Heart left ventricle (tissue), 16 donors: ENCODE measurements at regions not wholly inside any gene's neighbourhood (a gene's known extent, or its start where the extent isn't known, plus 50 kb on each side); places are given as distances from the start of the nearest gene placed in this dataset.

Experiments used
- ATAC-seq, 4 donors: fragments of 200-7000 bp; cut with Tn5 transposase; one replicate each; pipeline ENCODE4 v1.9.1; 2020 to 2022; ENCODE audit warnings: moderate library complexity in 4 of 4, mild to moderate bottlenecking in 3 of 4, moderate number of reproducible peaks in 1 of 4
- DNase-seq, 5 donors: peaks; one replicate each; pipeline ENCODE4 v3.0.0-alpha.2; 2020
- H3K27ac ChIP-seq, 12 donors: fragments of 200-600 bp; sonication (generic) in 4 of 12; one replicate each; pipeline versions ENCODE4 v1.5.0 to v1.8.0; 2016 to 2022; ENCODE audit warnings: mild to moderate bottlenecking in 2 of 12
- H3K27me3 ChIP-seq, 9 donors: fragments of 200-600 bp; sonication (generic) in 2 of 9; one replicate each; pipeline versions ENCODE4 v1.5.1 to v1.8.0; 2016 to 2022; ENCODE audit warnings: mild to moderate bottlenecking in 3 of 9
- H3K36me3 ChIP-seq, 9 donors: fragments of 200-600 bp; sonication (generic) in 2 of 9; one replicate each; pipeline versions ENCODE4 v1.5.0 to v1.8.0; 2018 to 2022; ENCODE audit warnings: mild to moderate bottlenecking in 2 of 9
- H3K4me1 ChIP-seq, 12 donors: fragments of 200-600 bp; sonication (generic) in 4 of 12; one replicate each; pipeline versions ENCODE4 v1.5.0 to v1.8.0; 2016 to 2022; ENCODE audit warnings: mild to moderate bottlenecking in 3 of 12
- H3K4me3 ChIP-seq, 12 donors: fragments of 200-600 bp; sonication (generic) in 4 of 12; one replicate each; pipeline versions ENCODE4 v1.5.0 to v1.8.0; 2017 to 2022; ENCODE audit warnings: mild to moderate bottlenecking in 9 of 12, moderate library complexity in 4 of 12
- H3K9me3 ChIP-seq, 12 donors: fragments of 200-600 bp; sonication (generic) in 4 of 12; one replicate each; pipeline versions ENCODE4 v1.5.0 to v1.8.0; 2016 to 2022; ENCODE audit warnings: mild to moderate bottlenecking in 1 of 12
- POLR2A ChIP-seq, 2 donors: fragments of 450-650 bp; IDR thresholded peaks; one replicate each; pipeline ENCODE4 v1.6.1; 2017; ENCODE audit warnings: antibody characterized with exemption in 2 of 2, mild to moderate bottlenecking in 2 of 2, moderate library complexity in 2 of 2
- WGBS, 4 donors: extraction: QIAGEN DNeasy Blood & Tissue Kit in 2 of 4; methylation state at CpG; one replicate each; pipeline versions ENCODE4 v1.1.5 to v1.1.7; 2013 to 2018; 5-methylcytosine and 5-hydroxymethylcytosine counted together
- intact Hi-C, 10 donors: fragments of 100-400 bp; cut with DNase I; formaldehyde crosslinking; loops; one replicate each; pipeline versions ENCODE4 v1.11.1 to v1.14.2; 2022
- TF ChIP-seq, protein P1 (sequence below), 12 donors: fragments of 200-600 bp; sonication (generic) in 4 of 12; IDR thresholded peaks; one replicate each; pipeline versions ENCODE4 v1.5.0 to v1.8.0; 2018 to 2022; ENCODE audit warnings: antibody characterized with exemption in 12 of 12, mild to moderate bottlenecking in 5 of 12
- donor health status: ischemic (EF 13 %, LVEDD 7.1; RV severe dilation, severe dysfunction).
- donor health status: healthy with polysubstance abuse.
- donor health status: DM: no; HTN: yes; CAD: no.
- donor health status: DM: no; HTN: no; CAD: no.
- donor health status: ischemic (EF 25% LVEDD 6.9; RV normal size, moderate dysfunction).
- donor health status: ischemic (EF 25% LVEDD 5.7; RV mildly dilated, moderate dysfunction).
- donor health status: healthy.
- donor health status: DM: yes; HTN: yes; CAD: no.
- donor health status: ischemic (EF 35%, LVEDD 5.7; RV mildly dilated, moderate dysfunction).
- donor health status: nonischemic (EF 11% LVEDD 7.7; RV severe dilation, severe dysfunction).
- donor health status: DM: yes; HTN: yes; CAD: no.
- donor health status: PGD.
- donor health status: ischemic (EF 29% LVEDD 5.4; RV normal size, mild dysfunction).
- donor health status: nonischemic (EF 23%, LVEDD 6.1; RV moderate dilation, normal function).

DNA sequence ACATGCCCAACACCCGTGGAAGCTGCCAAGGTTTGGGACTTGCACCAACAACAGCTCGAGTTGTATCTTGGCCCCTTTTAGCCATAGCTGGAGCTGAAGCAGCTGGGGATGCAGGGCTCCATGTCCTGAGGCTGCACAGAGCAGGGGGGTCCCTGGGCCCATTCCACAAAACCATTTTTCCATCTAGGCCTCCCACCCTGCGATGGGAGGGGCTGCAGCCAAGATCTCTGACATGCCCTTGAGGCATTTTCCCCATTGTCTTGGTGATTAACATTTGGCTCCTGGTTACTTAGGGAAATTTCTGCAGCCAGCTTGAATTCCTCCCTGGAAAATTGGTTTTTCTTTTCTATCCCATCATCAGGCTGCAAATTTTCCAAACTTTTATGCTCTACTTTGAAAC is 637.8 kb upstream of the VSTM2A start:
- no peaks in the 10 kb centered on the region for H3K27me3 ChIP-seq

DNA sequence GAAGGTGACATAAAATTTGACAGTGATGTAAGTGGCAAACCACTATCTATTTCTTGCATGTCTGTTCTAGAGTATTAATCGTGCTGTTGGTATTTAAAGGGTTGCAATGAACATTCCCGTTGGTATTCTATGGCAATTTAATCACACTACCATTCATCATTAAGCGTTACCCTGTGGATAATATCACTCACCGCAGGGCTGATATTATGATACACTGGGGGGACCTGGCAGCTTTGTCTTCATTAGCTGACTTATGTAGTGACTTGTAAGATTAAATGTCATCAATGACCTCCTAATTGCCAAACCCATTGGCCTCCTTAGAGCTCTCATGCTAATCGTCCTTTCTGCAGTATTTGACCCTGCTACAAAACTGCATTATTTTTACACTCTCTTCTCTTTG is 624.5 kb upstream of the VSTM2A start:
- H3K27ac ChIP-seq: no peak overlapping the region
- no peaks in the 10 kb centered on the region for H3K27me3 ChIP-seq
- no peak overlapping the region for H3K4me3 ChIP-seq
- intact Hi-C loops: no loop called here
- TF ChIP-seq, protein P1, sequence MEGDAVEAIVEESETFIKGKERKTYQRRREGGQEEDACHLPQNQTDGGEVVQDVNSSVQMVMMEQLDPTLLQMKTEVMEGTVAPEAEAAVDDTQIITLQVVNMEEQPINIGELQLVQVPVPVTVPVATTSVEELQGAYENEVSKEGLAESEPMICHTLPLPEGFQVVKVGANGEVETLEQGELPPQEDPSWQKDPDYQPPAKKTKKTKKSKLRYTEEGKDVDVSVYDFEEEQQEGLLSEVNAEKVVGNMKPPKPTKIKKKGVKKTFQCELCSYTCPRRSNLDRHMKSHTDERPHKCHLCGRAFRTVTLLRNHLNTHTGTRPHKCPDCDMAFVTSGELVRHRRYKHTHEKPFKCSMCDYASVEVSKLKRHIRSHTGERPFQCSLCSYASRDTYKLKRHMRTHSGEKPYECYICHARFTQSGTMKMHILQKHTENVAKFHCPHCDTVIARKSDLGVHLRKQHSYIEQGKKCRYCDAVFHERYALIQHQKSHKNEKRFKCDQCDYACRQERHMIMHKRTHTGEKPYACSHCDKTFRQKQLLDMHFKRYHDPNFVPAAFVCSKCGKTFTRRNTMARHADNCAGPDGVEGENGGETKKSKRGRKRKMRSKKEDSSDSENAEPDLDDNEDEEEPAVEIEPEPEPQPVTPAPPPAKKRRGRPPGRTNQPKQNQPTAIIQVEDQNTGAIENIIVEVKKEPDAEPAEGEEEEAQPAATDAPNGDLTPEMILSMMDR (IDR thresholded peaks at IDR 0.05): no peak
- TF ChIP-seq POLR2A (IDR thresholded peaks at IDR 0.05): no peak
- no peak for DNase-seq
- 72 to 76% (median 74%) methylated on average over 5 of the region's 5 CpGs for WGBS, 4 donors
- no peaks in the 10 kb centered on the region for H3K36me3 ChIP-seq
- ATAC-seq: no peak
- peaks cover 0 to 7% (median 0%) of the 10 kb centered on the region in 12 donors for H3K9me3 ChIP-seq
- H3K4me1 ChIP-seq: no peaks in the 10 kb centered on the region

More for the DNA sequence above, 637.8 kb upstream of the VSTM2A start:
- H3K36me3 ChIP-seq: no peaks in the 10 kb centered on the region
- no peak for DNase-seq
- H3K4me1 ChIP-seq: no peaks in the 10 kb centered on the region
- intact Hi-C loops: no loop called here
- no peak overlapping the region for H3K27ac ChIP-seq
- H3K9me3 ChIP-seq: peaks cover 0 to 18% (median 0%) of the 10 kb centered on the region in 12 donors
- no peak for TF ChIP-seq POLR2A (IDR thresholded peaks at IDR 0.05)
- TF ChIP-seq, protein P1 (IDR thresholded peaks at IDR 0.05): no peak
- WGBS, 4 donors: 51 to 58% (median 56%) methylated on average over 3 of the region's 3 CpGs
- H3K4me3 ChIP-seq: no peak overlapping the region
- ATAC-seq: no peak

DNA sequence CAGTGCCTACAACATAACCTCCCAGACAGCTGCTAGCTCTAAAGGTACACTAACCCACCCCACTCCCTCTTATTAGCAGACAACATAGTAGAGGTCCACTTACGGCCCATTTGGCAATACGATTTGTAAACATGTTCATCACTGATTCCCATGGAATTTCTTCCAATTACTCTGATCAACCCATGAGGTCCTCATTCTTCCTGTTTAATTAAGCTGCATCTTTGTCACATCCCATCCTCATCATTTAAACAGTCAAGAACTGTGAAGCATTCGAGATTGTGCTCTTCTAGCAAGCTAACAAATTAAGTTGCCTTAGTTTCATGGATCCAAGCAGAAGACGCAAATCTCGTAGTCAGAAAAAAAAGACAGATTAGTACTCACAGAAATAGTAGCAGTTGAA is 622.2 kb upstream of the VSTM2A start:
- Histone ChIP-seq H3K27ac (no peak overlapping the region), H3K9me3 (peaks cover 0 to 7% (median 0%) of the 10 kb centered on the region in 12 donors), H3K36me3 (no peaks in the 10 kb centered on the region), H3K4me1 (no peaks in the 10 kb centered on the region), H3K4me3 (no peak overlapping the region), H3K27me3 (no peaks in the 10 kb centered on the region)
- WGBS, 4 donors: 80 to 87% (median 83%) methylated on average over 5 of the region's 5 CpGs
- intact Hi-C loops: no loop called here
- no peak for DNase-seq
- ATAC-seq: no peak
- no peak for TF ChIP-seq POLR2A (IDR thresholded peaks at IDR 0.05)
- TF ChIP-seq, protein P1 (IDR thresholded peaks at IDR 0.05): no peak

DNA sequence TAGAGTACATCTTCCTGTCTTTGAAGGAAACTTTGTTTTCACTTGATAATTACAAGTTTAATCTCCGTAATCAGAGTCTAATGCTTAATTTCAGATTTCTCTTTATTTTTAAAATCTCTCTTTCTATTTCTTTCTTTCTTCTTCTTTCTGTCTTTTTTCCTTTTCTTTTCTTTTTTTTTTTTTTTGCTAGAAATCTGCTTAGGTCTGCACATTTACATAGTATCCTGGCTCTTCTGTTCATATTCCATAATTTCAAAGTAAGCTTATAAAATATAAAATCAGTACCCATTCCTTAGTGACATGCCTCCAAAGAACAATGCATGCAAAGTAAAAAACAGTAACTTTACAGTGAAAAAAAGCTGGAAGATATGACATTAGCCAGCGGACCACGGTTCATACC is 601.7 kb upstream of the VSTM2A start:
- Histone ChIP-seq H3K36me3 (no peaks in the 10 kb centered on the region), H3K27me3 (no peaks in the 10 kb centered on the region), H3K9me3 (peaks cover 0 to 11% (median 0%) of the 10 kb centered on the region in 12 donors), H3K4me3 (no peak overlapping the region), H3K4me1 (no peaks in the 10 kb centered on the region), H3K27ac (no peak overlapping the region)
- intact Hi-C loops: no loop called here
- no peak for ATAC-seq
- TF ChIP-seq POLR2A (IDR thresholded peaks at IDR 0.05): no peak
- TF ChIP-seq, protein P1 (IDR thresholded peaks at IDR 0.05): no peak
- no peak for DNase-seq
- 83 to 89% (median 85%) methylated on average over 3 of the region's 3 CpGs for WGBS, 4 donors
